NCI-H460 (cell line): ENCODE measurements at regions not wholly inside any gene's neighbourhood (a gene's known extent, or its start where the extent isn't known, plus 50 kb on each side); places are given as distances from the start of the nearest gene placed in this dataset.
A peak's percentile ranks its signal among the peaks of the same experiment; 100 is the strongest.

Source experiments
- DNase-seq: peaks from one replicate; pipeline ENCODE4 v3.0.0-alpha.2; 2016; ENCODE audit warnings: low read depth; ENCODE audit errors: extremely low read depth

GRCh38 chr2:205937211-205937610 lies 148.8 kb downstream of the INO80D start:
- DNase-seq = no peak

- no peak for DNase-seq
Observed at GRCh38 chr2:205936446-205936845, 149.5 kb downstream of the INO80D start.

GRCh38 chr2:205934443-205934842 lies 151.5 kb downstream of the INO80D start:
- no peak for DNase-seq

- no peak for DNase-seq
Observed at GRCh38 chr2:205932861-205933260, 153.1 kb downstream of the INO80D start.

GRCh38 chr2:205931388-205931787 lies 154.6 kb downstream of the INO80D start:
- no peak for DNase-seq

- no peak for DNase-seq
Observed at GRCh38 chr2:205930209-205930608, 155.8 kb downstream of the INO80D start.

GRCh38 chr2:205929246-205929942 lies 156.6 kb downstream of the INO80D start:
- DNase-seq = no peak

GRCh38 chr2:205925373-205926337 lies 160.3 kb downstream of the INO80D start:
- peak; percentile 66 for DNase-seq

GRCh38 chr2:205924676-205925075 lies 161.3 kb downstream of the INO80D start:
- no peak for DNase-seq

GRCh38 chr2:205915130-205915524 lies 170.8 kb downstream of the INO80D start:
- DNase-seq = no peak

GRCh38 chr2:205914213-205915129 lies 171.5 kb downstream of the INO80D start:
- DNase-seq = no peak

GRCh38 chr2:205913668-205914067 lies 172.3 kb downstream of the INO80D start:
- no peak for DNase-seq

- no peak for DNase-seq
Observed at GRCh38 chr2:205911306-205911705, 174.7 kb downstream of the INO80D start.

GRCh38 chr2:205909184-205909572 lies 176.8 kb downstream of the INO80D start:
- DNase-seq = no peak

- DNase-seq = no peak
Observed at GRCh38 chr2:205908212-205909183, 177.5 kb downstream of the INO80D start.

- DNase-seq = no peak
Observed at GRCh38 chr2:205906419-205906818, 179.6 kb downstream of the INO80D start.

- no peak for DNase-seq
Observed at GRCh38 chr2:205905576-205905975, 180.4 kb downstream of the INO80D start.

- no peak for DNase-seq
Observed at GRCh38 chr2:205904873-205905272, 181.1 kb downstream of the INO80D start.

- DNase-seq = peak; percentile 8
Observed at GRCh38 chr2:205903549-205904129, 182.3 kb downstream of the INO80D start.
